K562 (cell line): ENCODE measurements at regions not wholly inside any gene's neighbourhood (a gene's known extent, or its start where the extent isn't known, plus 50 kb on each side); places are given as distances from the start of the nearest gene placed in this dataset.
A peak's percentile ranks its signal among the peaks of the same experiment; 100 is the strongest.

ENCODE experiments used
- ATAC-seq: fragments of 200-7000 bp; cut with Tn5 transposase; 3 replicates; pipeline ENCODE4 v1.9.1; 2020; ENCODE audit warnings: moderate library complexity
- BruUV-seq: library from RNA; stranded (reverse); fragments of 400-500 nt; replicated peaks from 2 replicates; lab custom pipeline; 2021; lab: Mats Ljungman, UMichigan
- CTCF ChIA-PET: fragments of 300-600 bp; formaldehyde crosslinking; extraction: SDS; loops from one replicate; lab custom pipeline; 2021; ENCODE audit warnings: low intra/inter-chr PET ratio; lab: Yijun Ruan, JAX
- POLR2A ChIA-PET: fragments of 300-600, 350-650 bp; sonication (Branson Sonifier 250); formaldehyde crosslinking; extraction: SDS; loops from one replicate; lab custom pipeline; 2021; ENCODE audit warnings: antibody characterized with exemption, inconsistent platforms; lab: Yijun Ruan, JAX
- DNase-seq, 4 experiments: peaks; one replicate each; pipeline versions ENCODE4 v3.0.0 to v3.0.0-alpha.2; 2011 to 2018; ENCODE audit warnings: low spot score in 3 of 4, mixed read lengths in 3 of 4; ENCODE audit errors: extremely low read depth in 1 of 4
- FAIRE-seq: peaks from 2 replicates; lab custom pipeline; 2011; peaks lifted over from hg19 to GRCh38; lab: Jason Lieb, UNC
- H2AFZ ChIP-seq: 2 replicates; pipeline ENCODE4 v1.6.0; 2011; ENCODE audit warnings: low read depth, low read length, control low read depth, inconsistent platforms
- H3K27ac ChIP-seq: fragments of 200-600 bp; 3 replicates; pipeline ENCODE4 v1.8.0; 2011; ENCODE audit warnings: low read depth, mild to moderate bottlenecking, control low read depth, inconsistent platforms, low read length, moderate library complexity, mixed read lengths; ENCODE audit errors: extremely low read depth
- H3K27me3 ChIP-seq, 2 experiments: fragments of 300-600 bp in 1 of 2; 2 replicates in 1 of 2; 3 replicates in 1 of 2; pipeline versions ENCODE4 v1.6.0 to v1.8.0; 2011; ENCODE audit warnings: inconsistent platforms in 2 of 2, low read length in 2 of 2, mild to moderate bottlenecking in 1 of 2, mixed read lengths in 1 of 2, moderate library complexity in 1 of 2; ENCODE audit not compliant: control insufficient read depth in 2 of 2, insufficient read depth in 2 of 2
- H3K36me3 ChIP-seq: fragments of 300-600 bp; 3 replicates; pipeline ENCODE4 v1.8.0; 2011; ENCODE audit warnings: mild to moderate bottlenecking, low read length, inconsistent platforms; ENCODE audit not compliant: control insufficient read depth, insufficient read depth
- H3K4me1 ChIP-seq, 2 experiments: fragments of 200-600 bp in 1 of 2; replicated peaks in 1 of 2; 2 replicates in 1 of 2; 3 replicates in 1 of 2; pipeline versions ENCODE4 v1.5.1 to v1.8.0; 2011; ENCODE audit warnings: inconsistent platforms in 2 of 2, low read length in 2 of 2, mild to moderate bottlenecking in 1 of 2, mixed read lengths in 1 of 2, moderate library complexity in 1 of 2; ENCODE audit not compliant: control insufficient read depth in 2 of 2, insufficient read depth in 2 of 2
- H3K4me2 ChIP-seq: 2 replicates; pipeline ENCODE4 v1.6.1; 2011; ENCODE audit warnings: low read length, control low read depth, inconsistent platforms, mixed read lengths; ENCODE audit not compliant: insufficient read depth
- H3K4me3 ChIP-seq: fragments of 200-600 bp; sonication (generic), shearing (Covaris generic); 2 replicates; pipeline ENCODE4 v1.5.1; 2016; ENCODE audit warnings: control low read depth, inconsistent platforms
- H3K79me2 ChIP-seq: fragments of 200-600 bp; 3 replicates; pipeline ENCODE4 v1.8.0; 2011; ENCODE audit warnings: low read length, inconsistent platforms; ENCODE audit not compliant: control insufficient read depth, insufficient read depth
- H3K9ac ChIP-seq, 2 experiments: 2 replicates each; pipeline versions ENCODE4 v1.6.0 to v1.6.1; 2011; ENCODE audit warnings: low read depth in 2 of 2, low read length in 2 of 2, control low read depth in 1 of 2, inconsistent platforms in 1 of 2, mild to moderate bottlenecking in 1 of 2, mixed read lengths in 1 of 2; ENCODE audit not compliant: insufficient read depth in 1 of 2
- H3K9me1 ChIP-seq: one replicate; pipeline ENCODE4 v1.6.0; 2011; ENCODE audit warnings: inconsistent platforms, mild to moderate bottlenecking, low read length, moderate library complexity; ENCODE audit not compliant: control insufficient read depth, insufficient read depth
- H3K9me3 ChIP-seq: replicated peaks from 2 replicates; pipeline ENCODE4 v1.5.1; 2011; ENCODE audit warnings: low read depth, low read length, inconsistent platforms; ENCODE audit not compliant: control insufficient read depth, insufficient read depth
- H4K20me1 ChIP-seq: replicated peaks from 2 replicates; pipeline ENCODE4 v1.6.1; 2011; ENCODE audit warnings: low read length, inconsistent platforms, mixed read lengths; ENCODE audit not compliant: control insufficient read depth, insufficient read depth
- CBX1 ChIP-seq: sonication (generic); IDR thresholded peaks from 2 replicates; pipeline ENCODE4 v1.6.1; 2016; ENCODE audit warnings: antibody characterized with exemption, low read depth, mild to moderate bottlenecking
- HDGF ChIP-seq: fragments of 450-650 bp; IDR thresholded peaks from 2 replicates; pipeline ENCODE4 v1.6.1; 2016
- KHSRP ChIP-seq: fragments of 450-650 bp; IDR thresholded peaks from 2 replicates; pipeline ENCODE4 v1.6.1; 2017
- L3MBTL2 ChIP-seq: fragments of 450-650 bp; IDR thresholded peaks from 2 replicates; pipeline ENCODE4 v1.6.1; 2016; ENCODE audit warnings: mild to moderate bottlenecking, moderate library complexity
- MEF2A ChIP-seq: IDR thresholded peaks from 2 replicates; pipeline ENCODE4 v1.6.1; 2011; ENCODE audit warnings: low read depth, mild to moderate bottlenecking, low read length, moderate library complexity; ENCODE audit not compliant: control insufficient read depth
- ZFP1 ChIP-seq: fragments of 450-650 bp; formaldehyde crosslinking; IDR thresholded peaks from 2 replicates; pipeline ENCODE4 v1.4.0; 2020; ENCODE audit warnings: mild to moderate bottlenecking, mixed read lengths
- ZNF707 ChIP-seq: fragments of 250-450 bp; sonication (Bioruptor Pico); conservative IDR thresholded peaks from 2 replicates; pipeline ENCODE4 v1.8.0; 2022; ENCODE audit warnings: inconsistent platforms, mild to moderate bottlenecking, moderate library complexity
- ZNF778 ChIP-seq: fragments of 450-650 bp; formaldehyde crosslinking; IDR thresholded peaks from 2 replicates; pipeline ENCODE4 v1.4.0; 2020; ENCODE audit warnings: mild to moderate bottlenecking, moderate library complexity
- WGBS: fragments of 100-300 bp; shearing (Covaris generic); methylation state at CpG from one replicate; pipeline ENCODE4 v1.1.6; 2016; ENCODE audit warnings: low coverage, mixed read lengths; ENCODE audit not compliant: insufficient coverage; ENCODE audit errors: missing lambda C conversion rate; 5-methylcytosine and 5-hydroxymethylcytosine counted together
- in situ Hi-C: fragments of 300-500 bp; cut with MboI; formaldehyde crosslinking; loops from 4 replicates; pipeline ENCODE4 v1.15.0; 2018; ENCODE audit warnings: inconsistent platforms, mixed read lengths
- intact Hi-C: fragments of 100-400 bp; cut with micrococcal nuclease; formaldehyde crosslinking; loops from 2 replicates; pipeline ENCODE4 v1.14.2; 2022
- TF ChIP-seq, protein P1 (sequence below): fragments of 450-650 bp; formaldehyde crosslinking; IDR thresholded peaks from 2 replicates; pipeline ENCODE4 v1.4.0; 2022; ENCODE audit warnings: missing genetic modification characterization
- TF ChIP-seq, protein P2 (sequence below): fragments of 450-650 bp; IDR thresholded peaks from 2 replicates; pipeline ENCODE4 v1.7.1; 2018; ENCODE audit warnings: mild to moderate bottlenecking, low read depth; ENCODE audit not compliant: partially characterized antibody

DNA sequence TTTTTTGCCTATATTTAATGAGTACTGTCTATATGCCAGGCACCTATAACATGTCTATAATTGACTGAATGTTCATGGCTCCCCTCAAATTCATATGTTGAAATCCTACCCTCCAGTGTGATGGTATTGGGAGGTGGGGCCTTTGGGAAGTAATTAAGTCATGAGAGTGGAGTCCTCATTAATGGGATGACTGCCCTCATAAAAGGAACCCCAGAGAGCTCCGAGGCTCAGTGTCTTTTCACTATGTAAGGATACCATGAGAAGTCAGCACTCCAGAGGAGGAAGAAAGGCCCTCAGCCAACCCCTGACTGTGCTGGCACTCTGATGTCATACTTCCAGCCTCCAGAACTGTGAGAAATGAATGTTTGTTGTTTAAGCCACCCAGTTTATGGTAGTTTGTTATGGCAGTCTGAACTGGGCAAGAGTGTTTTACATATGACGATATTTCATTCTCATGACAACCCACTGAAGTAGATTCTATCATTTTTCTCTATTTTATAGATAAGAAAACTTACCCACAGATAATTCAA is 61.1 kb upstream of the PCGF5 start:
- Histone ChIP-seq H3K27ac (no peak overlapping the region), H4K20me1 (no peaks in the 10 kb centered on the region), H3K4me3 (no peak overlapping the region), H3K4me2 (no peak overlapping the region), H3K36me3 (no peaks in the 10 kb centered on the region), H3K27me3 (no peaks in the 10 kb centered on the region), H3K4me1 (peaks cover 3 to 16% of the 10 kb centered on the region in 2 experiments; a peak in 4 of 5 replicates), H3K9me1 (no peaks in the 10 kb centered on the region), H2AFZ (peak overlapping the region; percentile 70; the same call in 1 of the 2 replicates), H3K79me2 (peaks cover 12% of the 10 kb centered on the region), H3K9ac (no peak overlapping the region), H3K9me3 (no peaks in the 10 kb centered on the region)
- ChIA-PET POLR2A (no interaction called here), CTCF (no interaction called here)
- TF ChIP-seq ZFP1 (CRISPR knock-in tag): no peak
- TF ChIP-seq KHSRP: no peak
- TF ChIP-seq ZNF707 (CRISPR knock-in tag): no peak
- TF ChIP-seq, protein P1, sequence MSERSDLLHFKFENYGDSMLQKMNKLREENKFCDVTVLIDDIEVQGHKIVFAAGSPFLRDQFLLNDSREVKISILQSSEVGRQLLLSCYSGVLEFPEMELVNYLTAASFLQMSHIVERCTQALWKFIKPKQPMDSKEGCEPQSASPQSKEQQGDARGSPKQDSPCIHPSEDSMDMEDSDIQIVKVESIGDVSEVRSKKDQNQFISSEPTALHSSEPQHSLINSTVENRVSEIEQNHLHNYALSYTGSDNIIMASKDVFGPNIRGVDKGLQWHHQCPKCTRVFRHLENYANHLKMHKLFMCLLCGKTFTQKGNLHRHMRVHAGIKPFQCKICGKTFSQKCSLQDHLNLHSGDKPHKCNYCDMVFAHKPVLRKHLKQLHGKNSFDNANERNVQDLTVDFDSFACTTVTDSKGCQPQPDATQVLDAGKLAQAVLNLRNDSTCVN (CRISPR knock-in tag): no peak
- no peak for TF ChIP-seq ZNF778 (CRISPR knock-in tag)
- TF ChIP-seq, protein P2, sequence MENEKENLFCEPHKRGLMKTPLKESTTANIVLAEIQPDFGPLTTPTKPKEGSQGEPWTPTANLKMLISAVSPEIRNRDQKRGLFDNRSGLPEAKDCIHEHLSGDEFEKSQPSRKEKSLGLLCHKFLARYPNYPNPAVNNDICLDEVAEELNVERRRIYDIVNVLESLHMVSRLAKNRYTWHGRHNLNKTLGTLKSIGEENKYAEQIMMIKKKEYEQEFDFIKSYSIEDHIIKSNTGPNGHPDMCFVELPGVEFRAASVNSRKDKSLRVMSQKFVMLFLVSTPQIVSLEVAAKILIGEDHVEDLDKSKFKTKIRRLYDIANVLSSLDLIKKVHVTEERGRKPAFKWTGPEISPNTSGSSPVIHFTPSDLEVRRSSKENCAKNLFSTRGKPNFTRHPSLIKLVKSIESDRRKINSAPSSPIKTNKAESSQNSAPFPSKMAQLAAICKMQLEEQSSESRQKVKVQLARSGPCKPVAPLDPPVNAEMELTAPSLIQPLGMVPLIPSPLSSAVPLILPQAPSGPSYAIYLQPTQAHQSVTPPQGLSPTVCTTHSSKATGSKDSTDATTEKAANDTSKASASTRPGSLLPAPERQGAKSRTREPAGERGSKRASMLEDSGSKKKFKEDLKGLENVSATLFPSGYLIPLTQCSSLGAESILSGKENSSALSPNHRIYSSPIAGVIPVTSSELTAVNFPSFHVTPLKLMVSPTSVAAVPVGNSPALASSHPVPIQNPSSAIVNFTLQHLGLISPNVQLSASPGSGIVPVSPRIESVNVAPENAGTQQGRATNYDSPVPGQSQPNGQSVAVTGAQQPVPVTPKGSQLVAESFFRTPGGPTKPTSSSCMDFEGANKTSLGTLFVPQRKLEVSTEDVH: no peak
- TF ChIP-seq MEF2A: no peak
- no peak for TF ChIP-seq CBX1
- no peak for TF ChIP-seq L3MBTL2
- no peak for TF ChIP-seq HDGF
- intact Hi-C loops (no loop called here), in situ Hi-C loops (no loop called here)
- FAIRE-seq (no peak), ATAC-seq (no peak), DNase-seq (no peak)
- BruUV-seq: no TSS peak
- 25% methylated on average over 2 of the region's 2 CpGs for WGBS
